Spinal cord (tissue), 9 donors: ENCODE measurements at regions not wholly inside any gene's neighbourhood (a gene's known extent, or its start where the extent isn't known, plus 50 kb on each side); places are given as distances from the start of the nearest gene placed in this dataset.

Source experiments
- DNase-seq, 6 donors: peaks; one replicate each; pipeline versions ENCODE4 v3.0.0 to v3.0.0-alpha.2; 2013 to 2015; ENCODE audit warnings: low spot score in 6 of 6, low read depth in 4 of 6
- H3K27ac ChIP-seq: one replicate; pipeline ENCODE4 v1.5.1; 2013; ENCODE audit warnings: low read depth, low read length, control low read depth
- H3K27me3 ChIP-seq: one replicate; pipeline ENCODE4 v1.6.1; 2013; ENCODE audit warnings: low read length; ENCODE audit not compliant: control insufficient read depth, insufficient read depth
- H3K36me3 ChIP-seq: one replicate; pipeline ENCODE4 v1.6.1; 2013; ENCODE audit warnings: low read length; ENCODE audit not compliant: control insufficient read depth, insufficient read depth
- H3K4me1 ChIP-seq: one replicate; pipeline ENCODE4 v1.6.1; 2013; ENCODE audit warnings: low read length; ENCODE audit not compliant: control insufficient read depth, insufficient read depth
- H3K4me3 ChIP-seq: one replicate; pipeline ENCODE4 v1.5.1; 2013; ENCODE audit warnings: low read depth, low read length, control low read depth
- H3K9me3 ChIP-seq: one replicate; pipeline ENCODE4 v1.6.1; 2013; ENCODE audit warnings: low read length; ENCODE audit not compliant: control insufficient read depth, insufficient read depth
- WGBS: methylation state at CpG from one replicate; pipeline ENCODE4 v1.1.5; 2013; ENCODE audit warnings: missing lambda C conversion rate; ENCODE audit not compliant: insufficient coverage; 5-methylcytosine and 5-hydroxymethylcytosine counted together
- donor health status: healthy.

GRCh38 chr4:119873794-119874325 lies 192.8 kb downstream of the MAD2L1 start:
- Histone ChIP-seq H3K9me3 (no peaks in the 10 kb centered on the region), H3K27me3 (no peaks in the 10 kb centered on the region), H3K36me3 (no peaks in the 10 kb centered on the region), H3K4me3 (no peak overlapping the region), H3K27ac (no peak overlapping the region), H3K4me1 (no peaks in the 10 kb centered on the region)
- no CpG with 5 or more reads among the region's 2 CpGs for WGBS
- no peak for DNase-seq

GRCh38 chr4:119873132-119873531 lies 193.5 kb downstream of the MAD2L1 start:
- no peaks in the 10 kb centered on the region for H3K27me3 ChIP-seq
- no peaks in the 10 kb centered on the region for H3K9me3 ChIP-seq
- no peak overlapping the region for H3K4me3 ChIP-seq
- no peaks in the 10 kb centered on the region for H3K4me1 ChIP-seq
- H3K36me3 ChIP-seq: no peaks in the 10 kb centered on the region
- DNase-seq: no peak
- H3K27ac ChIP-seq: no peak overlapping the region

GRCh38 chr4:119872371-119873016 lies 194.2 kb downstream of the MAD2L1 start:
- WGBS: 71% methylated on average over 1 of the region's 2 CpGs

DNA sequence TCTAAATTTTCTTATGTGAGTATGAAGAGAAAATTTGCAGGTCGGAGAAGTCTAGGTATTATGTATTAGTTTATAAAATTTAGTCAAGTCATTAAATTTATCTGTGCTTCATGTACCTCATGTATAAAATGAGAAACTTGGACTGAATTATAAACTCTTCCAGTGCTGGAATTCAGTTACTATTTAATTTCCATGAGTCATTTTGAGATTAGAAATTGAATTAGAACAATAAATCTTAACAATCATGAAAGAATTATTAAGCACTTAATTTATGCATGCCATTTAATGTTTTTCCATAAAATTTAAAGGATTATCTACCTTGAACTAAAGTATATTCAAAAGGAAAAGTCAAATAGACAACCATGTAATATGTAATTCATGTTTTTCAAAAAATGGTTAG lies 195.8 kb downstream of the MAD2L1 start:
- no peaks in the 10 kb centered on the region for H3K27me3 ChIP-seq
- DNase-seq: no peak
- no peaks in the 10 kb centered on the region for H3K4me1 ChIP-seq
- H3K36me3 ChIP-seq: no peaks in the 10 kb centered on the region
- no CpG with 5 or more reads among the region's 1 CpG for WGBS
- H3K9me3 ChIP-seq: no peaks in the 10 kb centered on the region
- no peak overlapping the region for H3K27ac ChIP-seq
- H3K4me3 ChIP-seq: no peak overlapping the region

More at GRCh38 chr4:119872371-119873016, 194.2 kb downstream of the MAD2L1 start:
- Histone ChIP-seq H3K36me3 (no peaks in the 10 kb centered on the region), H3K4me3 (no peak overlapping the region), H3K9me3 (no peaks in the 10 kb centered on the region), H3K4me1 (no peaks in the 10 kb centered on the region), H3K27ac (no peak overlapping the region), H3K27me3 (no peaks in the 10 kb centered on the region)
- DNase-seq: peak in 1 of 6 donors; percentile 3

DNA sequence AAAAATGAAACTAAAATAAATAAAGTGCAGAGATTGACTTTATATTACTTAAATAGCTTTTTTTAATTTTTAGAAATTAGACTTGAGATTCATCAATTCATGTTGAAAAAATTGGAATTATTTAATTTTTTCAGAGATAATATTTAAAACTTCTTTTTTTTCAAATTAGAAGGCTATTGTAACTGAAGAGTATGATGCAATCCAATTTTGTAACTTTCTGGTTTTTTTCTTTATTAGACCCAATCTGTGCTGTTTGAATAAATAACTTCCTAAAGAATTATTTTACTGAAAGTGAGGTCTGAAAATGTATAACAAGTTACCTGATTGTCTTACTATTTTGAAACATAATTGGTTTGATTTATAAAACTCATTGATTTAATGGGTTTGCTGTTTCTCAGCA lies 200.9 kb downstream of the MAD2L1 start:
- Histone ChIP-seq H3K27me3 (no peaks in the 10 kb centered on the region), H3K27ac (no peak overlapping the region), H3K9me3 (no peaks in the 10 kb centered on the region), H3K36me3 (no peaks in the 10 kb centered on the region), H3K4me1 (no peaks in the 10 kb centered on the region), H3K4me3 (no peak overlapping the region)
- DNase-seq: no peak

GRCh38 chr4:119865389-119865788 lies 201.3 kb downstream of the MAD2L1 start:
- Histone ChIP-seq H3K9me3 (no peaks in the 10 kb centered on the region), H3K27ac (no peak overlapping the region), H3K27me3 (no peaks in the 10 kb centered on the region), H3K4me3 (no peak overlapping the region), H3K36me3 (no peaks in the 10 kb centered on the region), H3K4me1 (no peaks in the 10 kb centered on the region)
- DNase-seq: no peak

- WGBS: 38% methylated on average over 2 of the region's 3 CpGs
- peak in 3 of 6 donors; percentile 0 to 14 (median 5) for DNase-seq
Measured at GRCh38 chr4:119861731-119862130, 204.9 kb downstream of the MAD2L1 start.

GRCh38 chr4:119858176-119858575 lies 208.5 kb downstream of the MAD2L1 start:
- Histone ChIP-seq H3K4me1 (no peaks in the 10 kb centered on the region), H3K27me3 (no peaks in the 10 kb centered on the region), H3K27ac (no peak overlapping the region), H3K36me3 (no peaks in the 10 kb centered on the region), H3K4me3 (no peak overlapping the region), H3K9me3 (no peaks in the 10 kb centered on the region)
- no peak for DNase-seq

More at GRCh38 chr4:119861731-119862130, 204.9 kb downstream of the MAD2L1 start:
- no peaks in the 10 kb centered on the region for H3K27me3 ChIP-seq
- no peak overlapping the region for H3K4me3 ChIP-seq
- H3K27ac ChIP-seq: no peak overlapping the region
- no peaks in the 10 kb centered on the region for H3K4me1 ChIP-seq
- no peaks in the 10 kb centered on the region for H3K9me3 ChIP-seq
- no peaks in the 10 kb centered on the region for H3K36me3 ChIP-seq

DNA sequence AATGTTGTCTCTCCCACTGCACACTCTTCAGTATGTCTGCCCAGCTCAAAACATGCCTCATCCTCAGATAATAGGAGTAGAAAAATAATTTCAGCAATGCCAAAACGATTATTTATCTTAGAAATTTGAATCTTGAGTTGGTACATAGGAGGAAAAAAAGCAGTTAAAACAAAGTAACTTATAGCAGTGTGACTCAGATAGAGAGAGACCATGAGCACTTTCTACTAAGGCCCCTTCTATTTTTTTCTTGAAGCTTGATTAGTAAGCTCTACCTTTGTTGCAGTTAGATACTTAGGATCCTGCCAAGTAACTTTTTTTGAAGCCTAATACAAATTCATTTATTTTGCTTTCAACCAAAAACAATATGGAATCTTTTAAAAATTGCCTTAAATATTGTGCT lies 212.3 kb downstream of the MAD2L1 start:
- no peaks in the 10 kb centered on the region for H3K36me3 ChIP-seq
- no peak overlapping the region for H3K4me3 ChIP-seq
- no peaks in the 10 kb centered on the region for H3K4me1 ChIP-seq
- no peaks in the 10 kb centered on the region for H3K27me3 ChIP-seq
- no peak for DNase-seq
- H3K27ac ChIP-seq: no peak overlapping the region
- H3K9me3 ChIP-seq: no peaks in the 10 kb centered on the region
- no CpG with 5 or more reads among the region's 1 CpG for WGBS

- no peaks in the 10 kb centered on the region for H3K27me3 ChIP-seq
- no peak overlapping the region for H3K4me3 ChIP-seq
- no peaks in the 10 kb centered on the region for H3K4me1 ChIP-seq
- no CpG with 5 or more reads among the region's 2 CpGs for WGBS
- no peak for DNase-seq
- no peaks in the 10 kb centered on the region for H3K36me3 ChIP-seq
- peaks cover 1% of the 10 kb centered on the region for H3K9me3 ChIP-seq
- no peak overlapping the region for H3K27ac ChIP-seq
Measured at GRCh38 chr4:119851649-119852048, 215.0 kb downstream of the MAD2L1 start.
